ENCODE measurements at regions not wholly inside any gene's neighbourhood (a gene's known extent, or its start where the extent isn't known, plus 50 kb on each side); places are given as distances from the start of the nearest gene placed in this dataset.

GRCh38 chr13:44012910-44013757 lies 133.4 kb downstream of the LACC1 start:
- TF ChIP-seq POLR2A (IDR thresholded peaks at IDR 0.05) (no peak), EP300 (IDR thresholded peaks at IDR 0.05) (no peak), POLR2AphosphoS5 (IDR thresholded peaks at IDR 0.05) (no peak)
- TF ChIP-seq, protein P1, sequence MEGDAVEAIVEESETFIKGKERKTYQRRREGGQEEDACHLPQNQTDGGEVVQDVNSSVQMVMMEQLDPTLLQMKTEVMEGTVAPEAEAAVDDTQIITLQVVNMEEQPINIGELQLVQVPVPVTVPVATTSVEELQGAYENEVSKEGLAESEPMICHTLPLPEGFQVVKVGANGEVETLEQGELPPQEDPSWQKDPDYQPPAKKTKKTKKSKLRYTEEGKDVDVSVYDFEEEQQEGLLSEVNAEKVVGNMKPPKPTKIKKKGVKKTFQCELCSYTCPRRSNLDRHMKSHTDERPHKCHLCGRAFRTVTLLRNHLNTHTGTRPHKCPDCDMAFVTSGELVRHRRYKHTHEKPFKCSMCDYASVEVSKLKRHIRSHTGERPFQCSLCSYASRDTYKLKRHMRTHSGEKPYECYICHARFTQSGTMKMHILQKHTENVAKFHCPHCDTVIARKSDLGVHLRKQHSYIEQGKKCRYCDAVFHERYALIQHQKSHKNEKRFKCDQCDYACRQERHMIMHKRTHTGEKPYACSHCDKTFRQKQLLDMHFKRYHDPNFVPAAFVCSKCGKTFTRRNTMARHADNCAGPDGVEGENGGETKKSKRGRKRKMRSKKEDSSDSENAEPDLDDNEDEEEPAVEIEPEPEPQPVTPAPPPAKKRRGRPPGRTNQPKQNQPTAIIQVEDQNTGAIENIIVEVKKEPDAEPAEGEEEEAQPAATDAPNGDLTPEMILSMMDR (IDR thresholded peaks at IDR 0.05), result no peak
- Histone ChIP-seq H3K27ac (peak overlapping the region in 3 of 4 donors; percentile 42 to 48 (median 47)), H3K4me1 (peaks cover 0 to 26% (median 14%) of the 10 kb centered on the region in 4 donors), H3K4me3 (no peak overlapping the region), H3K36me3 (no peaks in the 10 kb centered on the region), H3K27me3 (no peaks in the 10 kb centered on the region), H3K9me3 (no peaks in the 10 kb centered on the region)
- intact Hi-C loops (cut with DNase I), result no loop called here
- no peak for DNase-seq
- WGBS, 2 donors, result 69 to 77% methylated on average over 8 of the region's 8 CpGs

DNA sequence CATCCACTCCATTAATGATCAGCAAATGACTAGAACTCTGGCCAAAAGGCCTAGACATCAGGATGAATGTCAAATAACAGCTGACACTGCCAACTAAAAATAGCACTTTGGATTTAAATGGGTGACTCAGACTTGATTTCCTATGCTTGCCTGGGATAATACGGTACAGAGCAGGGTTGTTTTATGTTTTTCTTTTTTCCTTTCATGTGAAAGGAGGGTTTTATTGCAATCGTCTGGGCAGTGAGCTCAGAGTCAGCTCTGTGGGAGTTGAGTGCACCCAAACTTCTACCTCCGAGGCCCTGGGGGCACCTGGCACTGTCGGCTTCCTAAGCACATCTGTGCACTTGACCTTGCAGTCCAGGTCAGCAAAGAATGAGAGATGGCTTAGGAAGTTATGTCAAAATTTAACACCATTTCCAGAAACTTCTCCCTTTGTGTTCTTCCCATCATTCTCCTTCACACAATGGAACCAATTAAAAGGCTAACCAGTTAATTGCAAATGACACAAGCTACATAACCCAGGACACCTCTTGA lies 134.1 kb downstream of the LACC1 start:
- no peaks in the 10 kb centered on the region for H3K36me3 ChIP-seq
- no peak for TF ChIP-seq EP300 (IDR thresholded peaks at IDR 0.05)
- TF ChIP-seq POLR2AphosphoS5 (IDR thresholded peaks at IDR 0.05), result peak in 1 of 4 donors; percentile 49
- TF ChIP-seq POLR2A (IDR thresholded peaks at IDR 0.05), result no peak
- TF ChIP-seq, protein P1 (IDR thresholded peaks at IDR 0.05), result no peak
- H3K27me3 ChIP-seq, result no peaks in the 10 kb centered on the region
- H3K4me3 ChIP-seq, result no peak overlapping the region
- H3K27ac ChIP-seq, result peak overlapping the region; percentile 19 to 48 (median 44)
- peaks cover 0 to 19% (median 12%) of the 10 kb centered on the region in 4 donors for H3K4me1 ChIP-seq
- intact Hi-C loops (cut with DNase I), result no loop called here
- H3K9me3 ChIP-seq, result no peaks in the 10 kb centered on the region
- no peak for DNase-seq
- 59 to 70% methylated on average over 4 of the region's 4 CpGs for WGBS, 2 donors

GRCh38 chr13:44014501-44014900 lies 134.8 kb downstream of the LACC1 start:
- intact Hi-C loops (cut with DNase I), result no loop called here
- TF ChIP-seq, protein P1 (IDR thresholded peaks at IDR 0.05), result no peak
- TF ChIP-seq POLR2A (IDR thresholded peaks at IDR 0.05), result no peak
- no peak for TF ChIP-seq EP300 (IDR thresholded peaks at IDR 0.05)
- TF ChIP-seq POLR2AphosphoS5 (IDR thresholded peaks at IDR 0.05), result no peak
- H3K27ac ChIP-seq, result no peak overlapping the region

GRCh38 chr13:44015118-44015517 lies 135.4 kb downstream of the LACC1 start:
- H3K4me3 ChIP-seq, result no peak overlapping the region
- no peaks in the 10 kb centered on the region for H3K36me3 ChIP-seq
- H3K9me3 ChIP-seq, result no peaks in the 10 kb centered on the region
- no peak for TF ChIP-seq POLR2A (IDR thresholded peaks at IDR 0.05)
- TF ChIP-seq EP300 (IDR thresholded peaks at IDR 0.05), result no peak
- TF ChIP-seq POLR2AphosphoS5 (IDR thresholded peaks at IDR 0.05), result no peak
- TF ChIP-seq, protein P1 (IDR thresholded peaks at IDR 0.05), result no peak
- intact Hi-C loops (cut with DNase I), result no loop called here
- H3K27me3 ChIP-seq, result no peaks in the 10 kb centered on the region
- no peak overlapping the region for H3K27ac ChIP-seq
- DNase-seq, result no peak
- WGBS, 2 donors, result 91 to 94% methylated on average over 5 of the region's 5 CpGs
- H3K4me1 ChIP-seq, result peaks cover 0 to 18% (median 12%) of the 10 kb centered on the region in 4 donors

More at GRCh38 chr13:44014501-44014900, 134.8 kb downstream of the LACC1 start:
- 90 to 94% methylated on average over 8 of the region's 8 CpGs for WGBS, 2 donors
- H3K4me1 ChIP-seq, result peaks cover 0 to 18% (median 12%) of the 10 kb centered on the region in 4 donors
- no peak overlapping the region for H3K4me3 ChIP-seq
- no peaks in the 10 kb centered on the region for H3K27me3 ChIP-seq
- no peak for DNase-seq
- H3K9me3 ChIP-seq, result no peaks in the 10 kb centered on the region
- H3K36me3 ChIP-seq, result no peaks in the 10 kb centered on the region

All from sigmoid colon (tissue), 6 donors.